A549 (cell line): ENCODE measurements at regions not wholly inside any gene's neighbourhood (a gene's known extent, or its start where the extent isn't known, plus 50 kb on each side); places are given as distances from the start of the nearest gene placed in this dataset.

Source experiments
- ATAC-seq, 2 experiments: fragments of 200-7000 bp in 1 of 2; fragments of >200 bp in 1 of 2; cut with Nextera tagmentation in 1 of 2; cut with Tn5 transposase in 1 of 2; 3 replicates each; pipeline versions ENCODE4 v1.8.0 to v1.9.1; 2018 to 2020; ENCODE audit warnings: mild to moderate bottlenecking in 1 of 2, moderate library complexity in 1 of 2
- CTCF ChIA-PET: fragments of 300-600 bp; sonication (Branson Sonifier 250); formaldehyde crosslinking; extraction: SDS; loops from one replicate; lab custom pipeline; 2021; ENCODE audit warnings: antibody characterized with exemption, inconsistent platforms; lab: Yijun Ruan, JAX
- POLR2A ChIA-PET: fragments of 350-600 bp; formaldehyde crosslinking; extraction: SDS; loops from one replicate; lab custom pipeline; 2021; ENCODE audit warnings: antibody characterized with exemption, inconsistent platforms; lab: Yijun Ruan, JAX
- DNase-seq, 2 experiments: peaks; one replicate each; pipeline versions ENCODE4 v3.0.0 to v3.0.0-alpha.2; 2011 to 2016; ENCODE audit warnings: low read depth in 1 of 2, low spot score in 1 of 2
- FAIRE-seq: peaks from 2 replicates; lab custom pipeline; 2011; peaks lifted over from hg19 to GRCh38; lab: Jason Lieb, UNC
- H3K27ac ChIP-seq, 2 experiments: fragments of >200 bp; sonication (Bioruptor Twin); formaldehyde crosslinking; 3 replicates each; pipeline ENCODE4 v1.5.1; 2016 to 2017
- H3K4me1 ChIP-seq: fragments of >200 bp; sonication (Bioruptor Twin); formaldehyde crosslinking; 3 replicates; pipeline ENCODE4 v1.6.1; 2016
- H3K4me2 ChIP-seq: fragments of >200 bp; sonication (Bioruptor Twin); formaldehyde crosslinking; 3 replicates; pipeline ENCODE4 v1.6.1; 2016
- H3K4me3 ChIP-seq: fragments of >200 bp; sonication (Bioruptor Twin); formaldehyde crosslinking; 3 replicates; pipeline ENCODE4 v1.5.1; 2016
- H3K9me3 ChIP-seq: fragments of >200 bp; sonication (Bioruptor Twin); formaldehyde crosslinking; 3 replicates; pipeline ENCODE4 v1.6.1; 2016
- ATOH8 ChIP-seq: fragments of 250-450 bp; sonication (Bioruptor Pico); IDR thresholded peaks from 2 replicates; pipeline ENCODE4 v1.5.0; 2020; ENCODE audit warnings: low read depth, mild to moderate bottlenecking, moderate library complexity
- BCL3 ChIP-seq: fragments of >200 bp; sonication (Bioruptor Twin); formaldehyde crosslinking; IDR thresholded peaks from 3 replicates; pipeline ENCODE4 v1.6.1; 2016
- CBX2 ChIP-seq: fragments of 200-600 bp; sonication (generic); IDR thresholded peaks from 2 replicates; pipeline ENCODE4 v1.6.1; 2016; ENCODE audit warnings: low read depth, mild to moderate bottlenecking, borderline replicate concordance
- CEBPB ChIP-seq, 2 experiments: fragments of >200 bp in 1 of 2; sonication (Bioruptor Twin) in 1 of 2; formaldehyde crosslinking in 1 of 2; IDR thresholded peaks; 2 replicates each; pipeline ENCODE4 v1.6.1; 2012 to 2016
- CHD2 ChIP-seq: fragments of 150-350 bp; IDR thresholded peaks from 2 replicates; pipeline ENCODE4 v1.6.1; 2014; ENCODE audit warnings: low read length; ENCODE audit not compliant: partially characterized antibody
- ELK1 ChIP-seq: fragments of 150-350 bp; IDR thresholded peaks from 2 replicates; pipeline ENCODE4 v1.6.1; 2014; ENCODE audit warnings: low read depth, mild to moderate bottlenecking, low read length
- FOSL2 ChIP-seq, 2 experiments: fragments of 450-650 bp in 1 of 2; fragments of >200 bp in 1 of 2; sonication (Bioruptor Twin) in 1 of 2; formaldehyde crosslinking; IDR thresholded peaks; 2 replicates each; pipeline versions ENCODE4 v1.5.0 to v1.6.1; 2016 to 2020; ENCODE audit warnings: mild to moderate bottlenecking in 1 of 2, moderate library complexity in 1 of 2
- MAZ ChIP-seq: fragments of 150-350 bp; IDR thresholded peaks from 2 replicates; pipeline ENCODE4 v1.6.1; 2014; ENCODE audit warnings: antibody characterized with exemption, low read depth, low read length, borderline replicate concordance
- PBX3 ChIP-seq: IDR thresholded peaks from 2 replicates; pipeline ENCODE4 v1.6.1; 2012
- RAD21 ChIP-seq, 2 experiments: fragments of >200 bp in 1 of 2; sonication (Bioruptor Twin) in 1 of 2; formaldehyde crosslinking in 1 of 2; IDR thresholded peaks in 1 of 2; conservative IDR thresholded peaks in 1 of 2; 2 replicates in 1 of 2; 3 replicates in 1 of 2; pipeline ENCODE4 v1.6.1; 2012 to 2018; ENCODE audit warnings: inconsistent platforms in 1 of 2
- REST ChIP-seq: fragments of 200-600 bp; sonication (generic); IDR thresholded peaks from 2 replicates; pipeline ENCODE4 v1.6.1; 2016; ENCODE audit warnings: antibody characterized with exemption, mild to moderate bottlenecking, moderate library complexity
- SMC3 ChIP-seq: fragments of >200 bp; sonication (Bioruptor Twin); formaldehyde crosslinking; IDR thresholded peaks from 3 replicates; pipeline ENCODE4 v1.6.1; 2018; ENCODE audit warnings: inconsistent platforms
- TP53 ChIP-seq: fragments of 250-450 bp; sonication (Bioruptor Pico); IDR thresholded peaks from 2 replicates; pipeline ENCODE4 v1.5.0; 2021; ENCODE audit warnings: mild to moderate bottlenecking, moderate library complexity
- ZSCAN20 ChIP-seq: fragments of 250-450 bp; sonication (Bioruptor Pico); IDR thresholded peaks from 2 replicates; pipeline ENCODE4 v1.8.0; 2022; ENCODE audit warnings: mild to moderate bottlenecking, moderate library complexity
- WGBS: methylation state at CpG from one replicate; pipeline ENCODE4 v1.1.6; 2017; ENCODE audit errors: missing lambda C conversion rate; 5-methylcytosine and 5-hydroxymethylcytosine counted together

- no peak for TF ChIP-seq REST
- no peak for TF ChIP-seq CBX2
- no peak for TF ChIP-seq ELK1
- no peak for TF ChIP-seq CHD2
- no peak for TF ChIP-seq FOSL2 (IDR thresholded peaks at IDR 0.05)
- no peak for TF ChIP-seq FOSL2 (CRISPR knock-in tag; IDR thresholded peaks at IDR 0.05)
Measured at GRCh38 chr13:62578402-62578801, 1162.8 kb upstream of the PCDH20 start (continued).

GRCh38 chr13:62564770-62565169, 1149.1 kb upstream of the PCDH20 start:
- FAIRE-seq = no peak
- ATAC-seq = no peak
- no peaks in the 10 kb centered on the region for H3K4me1 ChIP-seq
- POLR2A ChIA-PET = no interaction called here
- no peak for TF ChIP-seq ATOH8 (CRISPR knock-in tag)
- no peak for TF ChIP-seq BCL3
- no peak for TF ChIP-seq TP53 (CRISPR knock-in tag)
- no peak for TF ChIP-seq RAD21 (conservative IDR thresholded peaks at IDR 0.05 in 1 of 2, IDR thresholded peaks at IDR 0.05 in 1 of 2)
- no peak for TF ChIP-seq SMC3
- no peak for TF ChIP-seq CEBPB (IDR thresholded peaks at IDR 0.05)
- no peak overlapping the region for H3K4me2 ChIP-seq
- H3K4me3 ChIP-seq = no peak overlapping the region
- H3K9me3 ChIP-seq = no peaks in the 10 kb centered on the region
- 36% methylated on average over 3 of the region's 3 CpGs for WGBS
- DNase-seq = no peak
- CTCF ChIA-PET = no interaction called here
- H3K27ac ChIP-seq = no peak overlapping the region

GRCh38 chr13:62563251-62563650, 1147.6 kb upstream of the PCDH20 start:
- 52% methylated on average over 1 of the region's 1 CpG for WGBS
- no peak overlapping the region for H3K27ac ChIP-seq
- ChIA-PET POLR2A (no interaction called here), CTCF (no interaction called here)
- TF ChIP-seq MAZ = no peak
- no peak for TF ChIP-seq PBX3
- no peak for TF ChIP-seq ZSCAN20 (CRISPR knock-in tag)
- H3K4me2 ChIP-seq = no peak overlapping the region
- H3K4me1 ChIP-seq = no peaks in the 10 kb centered on the region
- no peak for ATAC-seq
- H3K4me3 ChIP-seq = no peak overlapping the region
- no peak for DNase-seq
- FAIRE-seq = no peak
- H3K9me3 ChIP-seq = no peaks in the 10 kb centered on the region
